K562 (cell line): ENCODE measurements at regions not wholly inside any gene's neighbourhood (a gene's known extent, or its start where the extent isn't known, plus 50 kb on each side); places are given as distances from the start of the nearest gene placed in this dataset.

Source experiments
- ATAC-seq: fragments of 200-7000 bp; cut with Tn5 transposase; 3 replicates; pipeline ENCODE4 v1.9.1; 2020; ENCODE audit warnings: moderate library complexity
- BruUV-seq: library from RNA; stranded (reverse); fragments of 400-500 nt; replicated peaks from 2 replicates; lab custom pipeline; 2021; lab: Mats Ljungman, UMichigan
- CTCF ChIA-PET: fragments of 300-600 bp; formaldehyde crosslinking; extraction: SDS; loops from one replicate; lab custom pipeline; 2021; ENCODE audit warnings: low intra/inter-chr PET ratio; lab: Yijun Ruan, JAX
- POLR2A ChIA-PET: fragments of 300-600, 350-650 bp; sonication (Branson Sonifier 250); formaldehyde crosslinking; extraction: SDS; loops from one replicate; lab custom pipeline; 2021; ENCODE audit warnings: antibody characterized with exemption, inconsistent platforms; lab: Yijun Ruan, JAX
- DNase-seq, 4 experiments: peaks; one replicate each; pipeline versions ENCODE4 v3.0.0 to v3.0.0-alpha.2; 2011 to 2018; ENCODE audit warnings: low spot score in 3 of 4, mixed read lengths in 3 of 4; ENCODE audit errors: extremely low read depth in 1 of 4
- FAIRE-seq: peaks from 2 replicates; lab custom pipeline; 2011; peaks lifted over from hg19 to GRCh38; lab: Jason Lieb, UNC
- H2AFZ ChIP-seq: 2 replicates; pipeline ENCODE4 v1.6.0; 2011; ENCODE audit warnings: low read depth, low read length, control low read depth, inconsistent platforms
- H3K27ac ChIP-seq: fragments of 200-600 bp; 3 replicates; pipeline ENCODE4 v1.8.0; 2011; ENCODE audit warnings: low read depth, mild to moderate bottlenecking, control low read depth, inconsistent platforms, low read length, moderate library complexity, mixed read lengths; ENCODE audit errors: extremely low read depth
- H3K27me3 ChIP-seq, 2 experiments: fragments of 300-600 bp in 1 of 2; 2 replicates in 1 of 2; 3 replicates in 1 of 2; pipeline versions ENCODE4 v1.6.0 to v1.8.0; 2011; ENCODE audit warnings: inconsistent platforms in 2 of 2, low read length in 2 of 2, mild to moderate bottlenecking in 1 of 2, mixed read lengths in 1 of 2, moderate library complexity in 1 of 2; ENCODE audit not compliant: control insufficient read depth in 2 of 2, insufficient read depth in 2 of 2
- H3K36me3 ChIP-seq: fragments of 300-600 bp; 3 replicates; pipeline ENCODE4 v1.8.0; 2011; ENCODE audit warnings: mild to moderate bottlenecking, low read length, inconsistent platforms; ENCODE audit not compliant: control insufficient read depth, insufficient read depth
- H3K4me1 ChIP-seq, 2 experiments: fragments of 200-600 bp in 1 of 2; replicated peaks in 1 of 2; 2 replicates in 1 of 2; 3 replicates in 1 of 2; pipeline versions ENCODE4 v1.5.1 to v1.8.0; 2011; ENCODE audit warnings: inconsistent platforms in 2 of 2, low read length in 2 of 2, mild to moderate bottlenecking in 1 of 2, mixed read lengths in 1 of 2, moderate library complexity in 1 of 2; ENCODE audit not compliant: control insufficient read depth in 2 of 2, insufficient read depth in 2 of 2
- H3K4me2 ChIP-seq: 2 replicates; pipeline ENCODE4 v1.6.1; 2011; ENCODE audit warnings: low read length, control low read depth, inconsistent platforms, mixed read lengths; ENCODE audit not compliant: insufficient read depth
- H3K4me3 ChIP-seq: fragments of 200-600 bp; sonication (generic), shearing (Covaris generic); 2 replicates; pipeline ENCODE4 v1.5.1; 2016; ENCODE audit warnings: control low read depth, inconsistent platforms
- H3K79me2 ChIP-seq: fragments of 200-600 bp; 3 replicates; pipeline ENCODE4 v1.8.0; 2011; ENCODE audit warnings: low read length, inconsistent platforms; ENCODE audit not compliant: control insufficient read depth, insufficient read depth
- H3K9ac ChIP-seq, 2 experiments: 2 replicates each; pipeline versions ENCODE4 v1.6.0 to v1.6.1; 2011; ENCODE audit warnings: low read depth in 2 of 2, low read length in 2 of 2, control low read depth in 1 of 2, inconsistent platforms in 1 of 2, mild to moderate bottlenecking in 1 of 2, mixed read lengths in 1 of 2; ENCODE audit not compliant: insufficient read depth in 1 of 2
- H3K9me1 ChIP-seq: one replicate; pipeline ENCODE4 v1.6.0; 2011; ENCODE audit warnings: inconsistent platforms, mild to moderate bottlenecking, low read length, moderate library complexity; ENCODE audit not compliant: control insufficient read depth, insufficient read depth
- H3K9me3 ChIP-seq: replicated peaks from 2 replicates; pipeline ENCODE4 v1.5.1; 2011; ENCODE audit warnings: low read depth, low read length, inconsistent platforms; ENCODE audit not compliant: control insufficient read depth, insufficient read depth
- H4K20me1 ChIP-seq: replicated peaks from 2 replicates; pipeline ENCODE4 v1.6.1; 2011; ENCODE audit warnings: low read length, inconsistent platforms, mixed read lengths; ENCODE audit not compliant: control insufficient read depth, insufficient read depth
- ARID1B ChIP-seq: fragments of 450-650 bp; IDR thresholded peaks from 2 replicates; pipeline ENCODE4 v1.6.1; 2016; ENCODE audit warnings: antibody characterized with exemption, mild to moderate bottlenecking, inconsistent platforms
- CBFB ChIP-seq: sonication (generic); formaldehyde crosslinking; IDR thresholded peaks from 2 replicates; pipeline ENCODE4 v1.4.0; 2020; ENCODE audit warnings: mild to moderate bottlenecking, missing genetic modification reagents
- ETS2 ChIP-seq: IDR thresholded peaks from 2 replicates; pipeline ENCODE4 v1.6.1; 2016; ENCODE audit warnings: borderline replicate concordance, missing genetic modification characterization, mild to moderate bottlenecking, moderate library complexity, missing compliant biosample characterization; ENCODE audit not compliant: poor library complexity, severe bottlenecking
- FOXA1 ChIP-seq: fragments of 450-650 bp; IDR thresholded peaks from 2 replicates; pipeline ENCODE4 v1.6.1; 2016; ENCODE audit warnings: mild to moderate bottlenecking, borderline replicate concordance
- KAT2B ChIP-seq: IDR thresholded peaks from one replicate; pipeline ENCODE4 v1.6.1; 2012; ENCODE audit warnings: low read depth, mild to moderate bottlenecking, control low read depth, inconsistent platforms, low read length, moderate library complexity
- KHSRP ChIP-seq: fragments of 450-650 bp; IDR thresholded peaks from 2 replicates; pipeline ENCODE4 v1.6.1; 2017
- MAFG ChIP-seq: fragments of 450-650 bp; conservative IDR thresholded peaks from 2 replicates; pipeline ENCODE4 v1.6.1; 2016; ENCODE audit warnings: missing genetic modification characterization, missing compliant biosample characterization
- NELFE ChIP-seq: IDR thresholded peaks from 2 replicates; pipeline ENCODE4 v1.6.1; 2011; ENCODE audit warnings: mild to moderate bottlenecking; ENCODE audit not compliant: insufficient read depth, insufficient read length
- RBFOX2 ChIP-seq: fragments of 200-400 bp; formaldehyde crosslinking; IDR thresholded peaks from 2 replicates; pipeline ENCODE4 v1.6.1; 2017; ENCODE audit warnings: low read depth, mild to moderate bottlenecking, low read length, moderate library complexity
- TCF3 ChIP-seq: sonication (generic); formaldehyde crosslinking; IDR thresholded peaks from 2 replicates; pipeline ENCODE4 v1.4.0; 2020; ENCODE audit warnings: mild to moderate bottlenecking, missing genetic modification reagents
- ZC3H8 ChIP-seq: fragments of 450-650 bp; IDR thresholded peaks from 2 replicates; pipeline ENCODE4 v1.6.1; 2017
- ZNF184 ChIP-seq: sonication (generic); formaldehyde crosslinking; IDR thresholded peaks from 2 replicates; pipeline ENCODE4 v1.5.0; 2020; ENCODE audit warnings: missing genetic modification reagents
- ZNF3 ChIP-seq: fragments of 250-450 bp; sonication (Bioruptor Pico); IDR thresholded peaks from 2 replicates; pipeline ENCODE4 v1.5.0; 2021; ENCODE audit warnings: mild to moderate bottlenecking, moderate library complexity
- ZNF586 ChIP-seq: fragments of 450-650 bp; formaldehyde crosslinking; conservative IDR thresholded peaks from 2 replicates; pipeline ENCODE4 v1.4.0; 2020; ENCODE audit warnings: mild to moderate bottlenecking, moderate library complexity
- in situ Hi-C: fragments of 300-500 bp; cut with MboI; formaldehyde crosslinking; loops from 4 replicates; pipeline ENCODE4 v1.15.0; 2018; ENCODE audit warnings: inconsistent platforms, mixed read lengths
- intact Hi-C: fragments of 100-400 bp; cut with micrococcal nuclease; formaldehyde crosslinking; loops from 2 replicates; pipeline ENCODE4 v1.14.2; 2022
- TF ChIP-seq, protein P1 (sequence below): fragments of 450-650 bp; formaldehyde crosslinking; IDR thresholded peaks from 2 replicates; pipeline ENCODE4 v1.4.0; 2020; ENCODE audit warnings: mild to moderate bottlenecking, mixed read lengths

DNA sequence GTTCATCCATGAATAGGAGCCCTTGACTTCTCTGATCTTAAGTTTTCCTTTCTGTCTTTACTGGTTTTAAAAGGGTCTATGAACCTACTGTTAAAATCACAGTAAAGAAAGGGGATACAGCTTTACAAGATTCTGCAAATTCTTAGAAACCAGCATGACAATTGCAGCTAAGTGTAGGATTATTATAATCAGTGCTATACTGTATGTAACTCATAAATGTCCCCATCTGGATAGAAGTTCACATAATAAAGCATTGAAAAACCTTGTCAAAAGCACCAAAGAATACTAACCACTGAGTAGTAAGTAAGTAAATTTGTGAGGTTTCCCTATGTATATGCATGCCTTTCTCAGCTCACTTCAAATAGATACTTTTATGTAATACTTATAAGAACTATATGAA, 724.6 kb downstream of the CENPC start:
- no peak overlapping the region for H2AFZ ChIP-seq
- no peaks in the 10 kb centered on the region for H3K4me1 ChIP-seq
- ChIA-PET POLR2A (no interaction called here), CTCF (no interaction called here)
- BruUV-seq: no TSS peak
- no peaks in the 10 kb centered on the region for H3K27me3 ChIP-seq
- in situ Hi-C loops (no loop called here), intact Hi-C loops (no loop called here)
- H3K79me2 ChIP-seq: no peaks in the 10 kb centered on the region
- H3K36me3 ChIP-seq: no peaks in the 10 kb centered on the region
- ATAC-seq (no peak), FAIRE-seq (no peak), DNase-seq (no peak)
- no peak overlapping the region for H3K27ac ChIP-seq
- no peak overlapping the region for H3K9ac ChIP-seq
- no peak overlapping the region for H3K4me2 ChIP-seq
- H3K9me3 ChIP-seq: no peaks in the 10 kb centered on the region
- H3K4me3 ChIP-seq: no peak overlapping the region
- no peaks in the 10 kb centered on the region for H3K9me1 ChIP-seq
- TF ChIP-seq RBFOX2 (no peak), ZNF586 (no peak), MAFG (tag) (no peak), NELFE (no peak), ETS2 (tag) (no peak), FOXA1 (no peak), KAT2B (no peak), TCF3 (CRISPR knock-in tag) (no peak), KHSRP (no peak), ZC3H8 (no peak), CBFB (CRISPR knock-in tag) (no peak), ZNF3 (no peak), ARID1B (no peak), ZNF184 (CRISPR knock-in tag) (no peak)
- TF ChIP-seq, protein P1, sequence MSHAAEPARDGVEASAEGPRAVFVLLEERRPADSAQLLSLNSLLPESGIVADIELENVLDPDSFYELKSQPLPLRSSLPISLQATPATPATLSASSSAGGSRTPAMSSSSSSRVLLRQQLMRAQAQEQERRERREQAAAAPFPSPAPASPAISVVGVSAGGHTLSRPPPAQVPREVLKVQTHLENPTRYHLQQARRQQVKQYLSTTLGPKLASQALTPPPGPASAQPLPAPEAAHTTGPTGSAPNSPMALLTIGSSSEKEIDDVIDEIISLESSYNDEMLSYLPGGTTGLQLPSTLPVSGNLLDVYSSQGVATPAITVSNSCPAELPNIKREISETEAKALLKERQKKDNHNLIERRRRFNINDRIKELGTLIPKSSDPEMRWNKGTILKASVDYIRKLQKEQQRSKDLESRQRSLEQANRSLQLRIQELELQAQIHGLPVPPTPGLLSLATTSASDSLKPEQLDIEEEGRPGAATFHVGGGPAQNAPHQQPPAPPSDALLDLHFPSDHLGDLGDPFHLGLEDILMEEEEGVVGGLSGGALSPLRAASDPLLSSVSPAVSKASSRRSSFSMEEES (CRISPR knock-in tag): no peak
- no peaks in the 10 kb centered on the region for H4K20me1 ChIP-seq
